ENCODE measurements at regions not wholly inside any gene's neighbourhood (a gene's known extent, or its start where the extent isn't known, plus 50 kb on each side); places are given as distances from the start of the nearest gene placed in this dataset.

- H3K27ac ChIP-seq (ENCODE audit: low read depth, low read length): no peak overlapping the region
Observed at GRCh38 chr6:48490658-48491057, 379.7 kb upstream of the PTCHD4 start.

GRCh38 chr6:48486876-48487275 lies 375.9 kb upstream of the PTCHD4 start:
- Histone ChIP-seq H3K36me3 (ENCODE audit: low read length) (no peaks in the 10 kb centered on the region), H4K20me1 (ENCODE audit: low read depth, low read length) (no peaks in the 10 kb centered on the region), H3K9me3 (ENCODE audit: insufficient read depth, low read length) (no peaks in the 10 kb centered on the region), H3K9ac (ENCODE audit: low read length) (no peak overlapping the region), H3K27ac (ENCODE audit: low read depth, low read length) (no peak overlapping the region), H3K4me3 (ENCODE audit: insufficient read depth, low read length, poor library complexity, severe bottlenecking) (no peak overlapping the region), H2AFZ (ENCODE audit: low read depth, low read length, severe bottlenecking) (no peak overlapping the region), H3F3A (ENCODE audit: insufficient read depth) (no peaks in the 10 kb centered on the region), H3K9me2 (replicated peaks; ENCODE audit: insufficient read depth, low read length) (no peaks in the 10 kb centered on the region), H3K27me3 (ENCODE audit: low read length) (no peaks in the 10 kb centered on the region), H3K79me2 (ENCODE audit: insufficient read depth, low read length) (no peaks in the 10 kb centered on the region), H3K4me2 (ENCODE audit: low read depth, low read length, poor library complexity, severe bottlenecking) (no peak overlapping the region)
- TF ChIP-seq CTCF (IDR thresholded peaks at IDR 0.05; ENCODE audit: insufficient read depth, low read length, poor library complexity, severe bottlenecking) (no peak), EZH2phosphoT487 (conservative IDR thresholded peaks at IDR 0.05; ENCODE audit: low read length) (no peak)

More at GRCh38 chr6:48490658-48491057, 379.7 kb upstream of the PTCHD4 start:
- Histone ChIP-seq H3K27me3 (ENCODE audit: low read length) (no peaks in the 10 kb centered on the region), H4K20me1 (ENCODE audit: low read depth, low read length) (no peaks in the 10 kb centered on the region), H3K9me2 (replicated peaks; ENCODE audit: insufficient read depth, low read length) (no peaks in the 10 kb centered on the region), H3F3A (ENCODE audit: insufficient read depth) (no peaks in the 10 kb centered on the region), H2AFZ (ENCODE audit: low read depth, low read length, severe bottlenecking) (no peak overlapping the region), H3K36me3 (ENCODE audit: low read length) (no peaks in the 10 kb centered on the region), H3K9me3 (ENCODE audit: insufficient read depth, low read length) (no peaks in the 10 kb centered on the region), H3K4me3 (ENCODE audit: insufficient read depth, low read length, poor library complexity, severe bottlenecking) (no peak overlapping the region), H3K4me2 (ENCODE audit: low read depth, low read length, poor library complexity, severe bottlenecking) (no peak overlapping the region), H3K9ac (ENCODE audit: low read length) (no peak overlapping the region), H3K79me2 (ENCODE audit: insufficient read depth, low read length) (no peaks in the 10 kb centered on the region)
- TF ChIP-seq CTCF (IDR thresholded peaks at IDR 0.05; ENCODE audit: insufficient read depth, low read length, poor library complexity, severe bottlenecking) (no peak), EZH2phosphoT487 (conservative IDR thresholded peaks at IDR 0.05; ENCODE audit: low read length) (no peak)

- Histone ChIP-seq H3K9me3 (ENCODE audit: insufficient read depth, low read length) (no peaks in the 10 kb centered on the region), H3K9me2 (replicated peaks; ENCODE audit: insufficient read depth, low read length) (no peaks in the 10 kb centered on the region), H3K36me3 (ENCODE audit: low read length) (no peaks in the 10 kb centered on the region), H3K9ac (ENCODE audit: low read length) (no peak overlapping the region), H4K20me1 (ENCODE audit: low read depth, low read length) (no peaks in the 10 kb centered on the region), H2AFZ (ENCODE audit: low read depth, low read length, severe bottlenecking) (no peak overlapping the region), H3K27me3 (ENCODE audit: low read length) (no peaks in the 10 kb centered on the region), H3F3A (ENCODE audit: insufficient read depth) (no peaks in the 10 kb centered on the region), H3K4me2 (ENCODE audit: low read depth, low read length, poor library complexity, severe bottlenecking) (no peak overlapping the region), H3K4me3 (ENCODE audit: insufficient read depth, low read length, poor library complexity, severe bottlenecking) (no peak overlapping the region), H3K27ac (ENCODE audit: low read depth, low read length) (no peak overlapping the region), H3K79me2 (ENCODE audit: insufficient read depth, low read length) (no peaks in the 10 kb centered on the region)
- no peak for TF ChIP-seq EZH2phosphoT487 (conservative IDR thresholded peaks at IDR 0.05; ENCODE audit: low read length)
- no peak for TF ChIP-seq CTCF (IDR thresholded peaks at IDR 0.05; ENCODE audit: insufficient read depth, low read length, poor library complexity, severe bottlenecking)
Observed at GRCh38 chr6:48486373-48486772, 375.4 kb upstream of the PTCHD4 start.
